Stimulated activated CD8-positive, alpha-beta memory T cell treated with anti-CD3 and anti-CD28 coated beads, Interleukin-15, amount 100 ng/mL, for 1 hour (primary cell): ENCODE measurements at regions not wholly inside any gene's neighbourhood (a gene's known extent, or its start where the extent isn't known, plus 50 kb on each side); places are given as distances from the start of the nearest gene placed in this dataset.
"Not testable (repeated sequence)": the region's sequence is repeated elsewhere in the genome, so short reads cannot be mapped to it uniquely, and the experiment has no call there.

ENCODE experiments used
- DNase-seq: peaks from one replicate; pipeline ENCODE4 v3.0.0-alpha.2; 2020; ENCODE audit warnings: low read depth

- no peak for DNase-seq
Measured at GRCh38 chr13:58989556-58989955, 1174.2 kb downstream of the DIAPH3 start.

GRCh38 chr13:58991826-58992477 lies 1171.8 kb downstream of the DIAPH3 start:
- no peak for DNase-seq

- DNase-seq = no peak
Measured at GRCh38 chr13:58992478-58993042, 1171.2 kb downstream of the DIAPH3 start.

GRCh38 chr13:58994077-58994476 lies 1169.7 kb downstream of the DIAPH3 start:
- no peak for DNase-seq

- DNase-seq = no peak
Measured at GRCh38 chr13:58994777-58995176, 1169.0 kb downstream of the DIAPH3 start.

- DNase-seq = no peak
Measured at GRCh38 chr13:58998716-58999115, 1165.0 kb downstream of the DIAPH3 start.

- no peak for DNase-seq
Measured at GRCh38 chr13:58999851-59000250, 1163.9 kb downstream of the DIAPH3 start.

GRCh38 chr13:59000770-59001169 lies 1163.0 kb downstream of the DIAPH3 start:
- DNase-seq = no peak

- no peak for DNase-seq
Measured at GRCh38 chr13:59012731-59013130, 1151.0 kb downstream of the DIAPH3 start.

- DNase-seq = no peak
Measured at GRCh38 chr13:59016250-59016649, 1147.5 kb downstream of the DIAPH3 start.

GRCh38 chr13:59024434-59024833 lies 1139.3 kb downstream of the DIAPH3 start:
- DNase-seq = no peak

GRCh38 chr13:59034198-59034597 lies 1129.5 kb downstream of the DIAPH3 start:
- DNase-seq = no peak

GRCh38 chr13:59038824-59039223 lies 1124.9 kb downstream of the DIAPH3 start:
- no peak for DNase-seq

- DNase-seq = no peak
Measured at GRCh38 chr13:59043016-59043415, 1120.7 kb downstream of the DIAPH3 start.

- DNase-seq = no peak
Measured at GRCh38 chr13:59047546-59047945, 1116.2 kb downstream of the DIAPH3 start.

GRCh38 chr13:59061621-59062020 lies 1102.1 kb downstream of the DIAPH3 start:
- DNase-seq = no peak

GRCh38 chr13:59064042-59064441 lies 1099.7 kb downstream of the DIAPH3 start:
- DNase-seq = no peak

- not testable (repeated sequence) for DNase-seq
Measured at GRCh38 chr13:59076386-59076785, 1087.3 kb downstream of the DIAPH3 start.

GRCh38 chr13:59086147-59086546 lies 1077.6 kb downstream of the DIAPH3 start:
- no peak for DNase-seq

- DNase-seq = no peak
Measured at GRCh38 chr13:59088716-59089115, 1075.0 kb downstream of the DIAPH3 start.

GRCh38 chr13:59094181-59094580 lies 1069.5 kb downstream of the DIAPH3 start:
- DNase-seq = no peak

GRCh38 chr13:59099182-59099974 lies 1064.3 kb downstream of the DIAPH3 start:
- DNase-seq = no peak
